ENCODE measurements at regions not wholly inside any gene's neighbourhood (a gene's known extent, or its start where the extent isn't known, plus 50 kb on each side); places are given as distances from the start of the nearest gene placed in this dataset.

- TF ChIP-seq HMGXB4 (CRISPR knock-in tag; IDR thresholded peaks at IDR 0.05) = no peak
- no peak for TF ChIP-seq SAFB2 (IDR thresholded peaks at IDR 0.05; ENCODE audit: borderline replicate concordance, low read depth, low read length, severe bottlenecking)
- TF ChIP-seq ZNF282 (CRISPR knock-in tag; IDR thresholded peaks at IDR 0.05) = no peak
- no peak for TF ChIP-seq CTCF (IDR thresholded peaks at IDR 0.05 in 2 of 3, conservative IDR thresholded peaks at IDR 0.05 in 1 of 3; ENCODE audit: insufficient read depth in 2 of 3, low read depth in 1 of 3, low read length in 3 of 3)
- TF ChIP-seq TARDBP (IDR thresholded peaks at IDR 0.05) = no peak
- TF ChIP-seq MITF (IDR thresholded peaks at IDR 0.05) = no peak
- TF ChIP-seq GATA2 (CRISPR knock-in tag; IDR thresholded peaks at IDR 0.05) = no peak
- TF ChIP-seq MXI1 (IDR thresholded peaks at IDR 0.05; ENCODE audit: low read depth, low read length) = no peak
- TF ChIP-seq FOXA1 (IDR thresholded peaks at IDR 0.05; ENCODE audit: borderline replicate concordance) = no peak
- no peak for TF ChIP-seq CEBPB (tag; IDR thresholded peaks at IDR 0.05)
- no peak for TF ChIP-seq ETS2 (tag; IDR thresholded peaks at IDR 0.05; ENCODE audit: borderline replicate concordance, poor library complexity, severe bottlenecking)
Measured at GRCh38 chr3:76961284-76961683, 78.6 kb upstream of the ROBO2 start.

Data from K562 (cell line).